ENCODE measurements at regions not wholly inside any gene's neighbourhood (a gene's known extent, or its start where the extent isn't known, plus 50 kb on each side); places are given as distances from the start of the nearest gene placed in this dataset.

DNA sequence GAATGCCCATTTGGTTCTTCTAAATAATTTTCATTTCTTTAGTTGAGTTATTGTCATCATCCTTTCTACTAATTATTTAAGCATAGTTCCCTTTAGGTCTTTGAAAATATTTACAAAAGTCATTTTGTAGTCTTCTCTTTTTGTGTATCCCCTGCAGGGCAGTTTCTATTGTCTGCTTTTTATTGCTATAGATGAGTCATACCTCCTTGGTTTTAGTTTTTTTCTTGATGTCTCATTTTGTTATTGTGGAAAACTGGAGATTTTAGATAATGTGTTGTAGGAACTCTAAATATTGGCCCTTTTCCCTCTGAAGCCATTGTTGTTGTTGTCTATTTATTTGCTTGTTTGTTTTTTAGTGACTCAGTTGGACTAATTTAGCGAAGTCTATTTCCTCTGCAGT lies 387.9 kb downstream of the NUF2 start:
- TF ChIP-seq CTCF (IDR thresholded peaks at IDR 0.05 in 2 of 3, conservative IDR thresholded peaks at IDR 0.05 in 1 of 3; ENCODE audit: borderline replicate concordance in 1 of 3, insufficient read depth in 1 of 3, low read depth in 2 of 3, low read length in 2 of 3) = no peak
- no peak for TF ChIP-seq EZH2 (IDR thresholded peaks at IDR 0.05)
- TF ChIP-seq ATF3 (IDR thresholded peaks at IDR 0.05) = no peak
- no peak for TF ChIP-seq SP1 (IDR thresholded peaks at IDR 0.05; ENCODE audit: low read depth)
- no peak for TF ChIP-seq JUND (IDR thresholded peaks at IDR 0.05)
- TF ChIP-seq YY1 (IDR thresholded peaks at IDR 0.05; ENCODE audit: extremely low read depth, insufficient replicate concordance, low read depth, low read length) = no peak
- TF ChIP-seq POLR2A (IDR thresholded peaks at IDR 0.05; ENCODE audit: borderline replicate concordance, extremely low read depth, insufficient read depth, insufficient read length) = no peak
- no peak for TF ChIP-seq SIN3A (IDR thresholded peaks at IDR 0.05; ENCODE audit: low read depth)
- TF ChIP-seq POLR2AphosphoS5 (IDR thresholded peaks at IDR 0.05; ENCODE audit: low read depth, low read length) = no peak
- TF ChIP-seq MAX (IDR thresholded peaks at IDR 0.05) = no peak
- no peak for TF ChIP-seq SRF (IDR thresholded peaks at IDR 0.05; ENCODE audit: low read depth)
- TF ChIP-seq, protein P1, sequence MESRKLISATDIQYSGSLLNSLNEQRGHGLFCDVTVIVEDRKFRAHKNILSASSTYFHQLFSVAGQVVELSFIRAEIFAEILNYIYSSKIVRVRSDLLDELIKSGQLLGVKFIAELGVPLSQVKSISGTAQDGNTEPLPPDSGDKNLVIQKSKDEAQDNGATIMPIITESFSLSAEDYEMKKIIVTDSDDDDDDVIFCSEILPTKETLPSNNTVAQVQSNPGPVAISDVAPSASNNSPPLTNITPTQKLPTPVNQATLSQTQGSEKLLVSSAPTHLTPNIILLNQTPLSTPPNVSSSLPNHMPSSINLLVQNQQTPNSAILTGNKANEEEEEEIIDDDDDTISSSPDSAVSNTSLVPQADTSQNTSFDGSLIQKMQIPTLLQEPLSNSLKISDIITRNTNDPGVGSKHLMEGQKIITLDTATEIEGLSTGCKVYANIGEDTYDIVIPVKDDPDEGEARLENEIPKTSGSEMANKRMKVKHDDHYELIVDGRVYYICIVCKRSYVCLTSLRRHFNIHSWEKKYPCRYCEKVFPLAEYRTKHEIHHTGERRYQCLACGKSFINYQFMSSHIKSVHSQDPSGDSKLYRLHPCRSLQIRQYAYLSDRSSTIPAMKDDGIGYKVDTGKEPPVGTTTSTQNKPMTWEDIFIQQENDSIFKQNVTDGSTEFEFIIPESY (IDR thresholded peaks at IDR 0.05; ENCODE audit: extremely low read depth, insufficient replicate concordance, low read length) = no peak

Measured in HCT116 (cell line).